Endothelial cell of hepatic sinusoid (primary cell): ENCODE measurements at regions not wholly inside any gene's neighbourhood (a gene's known extent, or its start where the extent isn't known, plus 50 kb on each side); places are given as distances from the start of the nearest gene placed in this dataset.

Experiments used
- in situ Hi-C: cut with HindIII; loops from 2 replicates; pipeline ENCODE4 v1.10.0; 2017; ENCODE audit warnings: low sequenced_read_pairs

- in situ Hi-C loops: no loop called here
These were observed 1106.3 kb upstream of the IGFBP7 start for GRCh38 chr4:58216461-58216860.

GRCh38 chr4:58214376-58214775, 1104.2 kb upstream of the IGFBP7 start:
- in situ Hi-C loops: no loop called here

GRCh38 chr4:58209551-58209950, 1099.4 kb upstream of the IGFBP7 start:
- in situ Hi-C loops: no loop called here

GRCh38 chr4:58209001-58209400, 1098.8 kb upstream of the IGFBP7 start:
- in situ Hi-C loops: no loop called here

GRCh38 chr4:58205446-58206235, 1095.5 kb upstream of the IGFBP7 start:
- in situ Hi-C loops: no loop called here

GRCh38 chr4:58192217-58192616, 1082.0 kb upstream of the IGFBP7 start:
- in situ Hi-C loops: no loop called here

GRCh38 chr4:58191109-58191508, 1080.9 kb upstream of the IGFBP7 start:
- in situ Hi-C loops: no loop called here

GRCh38 chr4:58188316-58188715, 1078.1 kb upstream of the IGFBP7 start:
- in situ Hi-C loops: no loop called here

- in situ Hi-C loops: no loop called here
These were observed 1064.8 kb upstream of the IGFBP7 start for GRCh38 chr4:58175024-58175423.

GRCh38 chr4:58166490-58166889, 1056.3 kb upstream of the IGFBP7 start:
- in situ Hi-C loops: no loop called here

GRCh38 chr4:58163156-58163555, 1053.0 kb upstream of the IGFBP7 start:
- in situ Hi-C loops: no loop called here

- in situ Hi-C loops: no loop called here
These were observed 1039.4 kb upstream of the IGFBP7 start for GRCh38 chr4:58149404-58150085.

GRCh38 chr4:58144721-58145120, 1034.5 kb upstream of the IGFBP7 start:
- in situ Hi-C loops: no loop called here

GRCh38 chr4:58138786-58139668, 1028.8 kb upstream of the IGFBP7 start:
- in situ Hi-C loops: no loop called here

- in situ Hi-C loops: no loop called here
These were observed 1026.4 kb upstream of the IGFBP7 start for GRCh38 chr4:58136604-58137003.

- in situ Hi-C loops: no loop called here
These were observed 1017.5 kb upstream of the IGFBP7 start for GRCh38 chr4:58127680-58128079.

GRCh38 chr4:58119298-58119697, 1009.1 kb upstream of the IGFBP7 start:
- in situ Hi-C loops: no loop called here

- in situ Hi-C loops: no loop called here
These were observed 1002.9 kb upstream of the IGFBP7 start for GRCh38 chr4:58113126-58113525.

- in situ Hi-C loops: no loop called here
These were observed 1001.6 kb upstream of the IGFBP7 start for GRCh38 chr4:58111818-58112217.

- in situ Hi-C loops: no loop called here
These were observed 983.2 kb upstream of the IGFBP7 start for GRCh38 chr4:58093352-58093751.

- in situ Hi-C loops: no loop called here
These were observed 980.4 kb upstream of the IGFBP7 start for GRCh38 chr4:58090539-58090938.
